ENCODE measurements at regions not wholly inside any gene's neighbourhood (a gene's known extent, or its start where the extent isn't known, plus 50 kb on each side); places are given as distances from the start of the nearest gene placed in this dataset.

GRCh38 chr5:27308153-27308552 is 269.8 kb upstream of the CDH9 start:
- Histone ChIP-seq H3K4me2 (ENCODE audit: insufficient read depth, low read length) (no peak overlapping the region), H3K9ac (replicated peaks; ENCODE audit: extremely low read depth, insufficient read depth, low read length) (no peak overlapping the region), H3K27ac (ENCODE audit: insufficient read depth, low read depth, low read length) (no peak overlapping the region), H4K20me1 (replicated peaks; ENCODE audit: control insufficient read depth, extremely low read depth, insufficient read depth, low read length) (no peaks in the 10 kb centered on the region), H3K9me3 (replicated peaks; ENCODE audit: control insufficient read depth, insufficient read depth, low read length) (peaks cover 12% of the 10 kb centered on the region), H3K9me1 (replicated peaks; ENCODE audit: control insufficient read depth, extremely low read depth, insufficient read depth, low read length) (no peaks in the 10 kb centered on the region), H2AFZ (ENCODE audit: low read depth, low read length) (no peak overlapping the region), H3K79me2 (ENCODE audit: control insufficient read depth, insufficient read depth, low read length) (no peaks in the 10 kb centered on the region), H3K27me3 (ENCODE audit: control insufficient read depth in 2 of 2, insufficient read depth in 2 of 2, low read length in 2 of 2) (no peaks in the 10 kb centered on the region), H3K36me3 (ENCODE audit: control insufficient read depth in 2 of 2, extremely low read depth in 1 of 2, insufficient read depth in 2 of 2, low read length in 2 of 2) (no peaks in the 10 kb centered on the region), H3K4me1 (ENCODE audit: control insufficient read depth, extremely low read depth, insufficient read depth, low read length) (no peaks in the 10 kb centered on the region), H3K4me3 (replicated peaks in 1 of 3; ENCODE audit: insufficient read depth in 1 of 3, low read depth in 1 of 3, low read length in 3 of 3) (no peak overlapping the region)
- TF ChIP-seq POLR2A (IDR thresholded peaks at IDR 0.05; ENCODE audit: low read depth, low read length) (no peak), CTCF (IDR thresholded peaks at IDR 0.05; ENCODE audit: extremely low read depth in 1 of 2, insufficient read depth in 1 of 2, low read depth in 1 of 2, low read length in 2 of 2) (no peak), MYC (IDR thresholded peaks at IDR 0.05; ENCODE audit: low read depth, low read length) (no peak), JUN (IDR thresholded peaks at IDR 0.05; ENCODE audit: borderline replicate concordance, insufficient read depth, insufficient read length, low read depth) (no peak), POLR2AphosphoS5 (IDR thresholded peaks at IDR 0.05; ENCODE audit: insufficient read depth, low read depth, low read length) (no peak), FOS (IDR thresholded peaks at IDR 0.05; ENCODE audit: borderline replicate concordance, insufficient read depth, low read length) (no peak), EZH2 (IDR thresholded peaks at IDR 0.05; ENCODE audit: borderline replicate concordance, low read depth, low read length, severe bottlenecking) (no peak), MAX (IDR thresholded peaks at IDR 0.05; ENCODE audit: insufficient read depth, insufficient read length) (no peak), GATA2 (IDR thresholded peaks at IDR 0.05; ENCODE audit: insufficient read depth, insufficient read length, low read depth, low read length) (no peak)
- DNase-seq (ENCODE audit: low read depth, low spot score), result no peak
- CTCF ChIA-PET, result no interaction called here
- intact Hi-C loops (cut with micrococcal nuclease), result no loop called here
- FAIRE-seq, result no peak
- dilution Hi-C loops (cut with MboI; ENCODE audit: extremely low pct_ligation_motif_present, low sequenced_read_pairs), result no loop called here
- no TSS peak for BruUV-seq (replicated peaks)
- POLR2A ChIA-PET, result no interaction called here

Measured in endothelial cell of umbilical vein (primary cell).